Tibial nerve (tissue), 4 donors: ENCODE measurements at regions not wholly inside any gene's neighbourhood (a gene's known extent, or its start where the extent isn't known, plus 50 kb on each side); places are given as distances from the start of the nearest gene placed in this dataset.

Experiments
- DNase-seq, 2 donors: peaks; one replicate each; pipeline ENCODE4 v3.0.0-alpha.2; 2019; ENCODE audit warnings: low spot score in 2 of 2
- H3K27ac ChIP-seq, 4 donors: fragments of 200-600 bp; sonication (generic) in 3 of 4; one replicate each; pipeline ENCODE4 v1.5.1; 2017 to 2019; ENCODE audit warnings: mild to moderate bottlenecking in 1 of 4
- H3K27me3 ChIP-seq, 2 donors: fragments of 200-600 bp; sonication (generic) in 1 of 2; one replicate each; pipeline versions ENCODE4 v1.5.1 to v1.6.0; 2017 to 2019
- H3K36me3 ChIP-seq, 3 donors: fragments of 200-600 bp; sonication (generic); one replicate each; pipeline ENCODE4 v1.5.1; 2018 to 2019
- H3K4me1 ChIP-seq, 4 donors: fragments of 200-600 bp; sonication (generic) in 3 of 4; one replicate each; pipeline ENCODE4 v1.5.1; 2017 to 2019
- H3K4me3 ChIP-seq, 4 donors: fragments of 200-600 bp; sonication (generic) in 3 of 4; one replicate each; pipeline ENCODE4 v1.5.1; 2017 to 2019; ENCODE audit warnings: mild to moderate bottlenecking in 1 of 4, moderate library complexity in 1 of 4
- H3K9me3 ChIP-seq, 4 donors: fragments of 200-600 bp; sonication (generic) in 3 of 4; one replicate each; pipeline ENCODE4 v1.5.1; 2017 to 2019
- CTCF ChIP-seq, 5 experiments: fragments of 200-600 bp in 3 of 5; fragments of 450-650 bp in 2 of 5; sonication (generic) in 3 of 5; IDR thresholded peaks; one replicate each; pipeline ENCODE4 v1.5.1; 2016 to 2019; ENCODE audit warnings: antibody characterized with exemption in 5 of 5, mild to moderate bottlenecking in 3 of 5, moderate library complexity in 2 of 5
- EP300 ChIP-seq, 2 donors: sonication (generic); formaldehyde crosslinking; IDR thresholded peaks; one replicate each; pipeline ENCODE4 v1.6.1; 2017; ENCODE audit warnings: antibody characterized with exemption in 2 of 2, mild to moderate bottlenecking in 1 of 2
- POLR2A ChIP-seq, 2 donors: fragments of 450-650 bp; IDR thresholded peaks; one replicate each; pipeline ENCODE4 v1.6.1; 2017; ENCODE audit warnings: antibody characterized with exemption in 2 of 2, mild to moderate bottlenecking in 2 of 2, moderate library complexity in 2 of 2
- WGBS, 2 donors: methylation state at CpG; one replicate each; pipeline ENCODE4 v1.1.5; 2018; 5-methylcytosine and 5-hydroxymethylcytosine counted together

DNA sequence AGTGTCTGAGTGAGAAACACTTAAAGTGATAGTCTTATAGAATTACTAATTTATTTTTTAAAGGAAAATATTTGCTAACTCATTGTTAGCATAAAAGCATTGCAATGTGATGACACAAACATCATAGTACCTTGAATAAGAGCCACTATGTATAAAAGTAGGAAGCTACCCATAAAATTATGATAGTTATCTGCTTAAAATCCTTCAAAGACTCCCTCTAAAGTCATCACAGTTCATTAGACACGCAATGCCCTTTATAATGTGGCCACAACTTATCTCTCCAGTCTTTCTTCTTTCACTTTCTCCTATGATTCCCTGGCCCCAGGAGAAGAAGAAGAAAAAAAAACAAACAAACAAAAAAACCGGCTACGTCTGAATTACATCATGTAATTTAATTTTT is 1144.0 kb upstream of the NUDT12 start:
- Histone ChIP-seq H3K36me3 (no peaks in the 10 kb centered on the region), H3K4me1 (no peaks in the 10 kb centered on the region), H3K27ac (no peak overlapping the region), H3K9me3 (peaks cover 0 to 5% (median under 1%) of the 10 kb centered on the region in 4 donors), H3K27me3 (no peaks in the 10 kb centered on the region), H3K4me3 (no peak overlapping the region)
- TF ChIP-seq POLR2A (IDR thresholded peaks at IDR 0.05), result no peak
- 42 to 50% methylated on average over 3 of the region's 3 CpGs for WGBS, 2 donors
- DNase-seq, result no peak

DNA sequence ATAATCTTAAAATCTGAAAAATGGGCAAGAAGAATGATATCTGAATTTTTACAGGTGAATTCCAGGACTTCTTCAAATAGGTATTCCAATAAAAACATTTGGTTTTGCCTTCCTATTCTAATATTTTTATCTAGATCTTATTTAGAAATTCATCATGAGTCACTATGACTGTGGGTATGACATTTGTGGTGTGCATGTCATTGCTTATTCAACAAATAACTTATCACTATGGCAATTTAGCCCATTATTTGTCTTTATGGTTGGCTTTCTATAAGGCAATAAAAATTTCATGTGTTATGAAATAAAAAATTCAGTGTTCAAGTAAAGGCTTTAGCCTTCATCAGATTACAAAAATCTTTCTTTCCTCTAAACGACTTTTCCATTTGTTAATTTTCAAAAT is 1139.6 kb upstream of the NUDT12 start:
- TF ChIP-seq CTCF (IDR thresholded peaks at IDR 0.05) (no peak), EP300 (IDR thresholded peaks at IDR 0.05) (no peak), POLR2A (IDR thresholded peaks at IDR 0.05) (no peak)
- Histone ChIP-seq H3K27me3 (no peaks in the 10 kb centered on the region), H3K36me3 (no peaks in the 10 kb centered on the region), H3K27ac (no peak overlapping the region), H3K4me1 (no peaks in the 10 kb centered on the region), H3K9me3 (peaks cover 0 to 16% (median 0%) of the 10 kb centered on the region in 4 donors), H3K4me3 (no peak overlapping the region)
- DNase-seq, result no peak
- 76 to 80% methylated on average over 1 of the region's 1 CpG for WGBS, 2 donors

GRCh38 chr5:104699438-104699837 is 1136.8 kb upstream of the NUDT12 start:
- TF ChIP-seq EP300 (IDR thresholded peaks at IDR 0.05) (no peak), POLR2A (IDR thresholded peaks at IDR 0.05) (no peak), CTCF (IDR thresholded peaks at IDR 0.05) (no peak)
- no peak for DNase-seq
- 93 to 95% methylated on average over 2 of the region's 2 CpGs for WGBS, 2 donors

GRCh38 chr5:104661256-104661655 is 1098.7 kb upstream of the NUDT12 start:
- Histone ChIP-seq H3K27me3 (no peaks in the 10 kb centered on the region), H3K27ac (no peak overlapping the region), H3K9me3 (no peaks in the 10 kb centered on the region), H3K4me3 (no peak overlapping the region), H3K36me3 (no peaks in the 10 kb centered on the region), H3K4me1 (no peaks in the 10 kb centered on the region)
- 83 to 94% methylated on average over 1 of the region's 1 CpG for WGBS, 2 donors
- TF ChIP-seq CTCF (IDR thresholded peaks at IDR 0.05) (no peak), POLR2A (IDR thresholded peaks at IDR 0.05) (no peak), EP300 (IDR thresholded peaks at IDR 0.05) (no peak)
- DNase-seq, result no peak

More at GRCh38 chr5:104699438-104699837, 1136.8 kb upstream of the NUDT12 start:
- Histone ChIP-seq H3K36me3 (no peaks in the 10 kb centered on the region), H3K27me3 (no peaks in the 10 kb centered on the region), H3K4me1 (no peaks in the 10 kb centered on the region), H3K4me3 (no peak overlapping the region), H3K9me3 (peaks cover 0 to 16% (median 0%) of the 10 kb centered on the region in 4 donors), H3K27ac (no peak overlapping the region)

DNA sequence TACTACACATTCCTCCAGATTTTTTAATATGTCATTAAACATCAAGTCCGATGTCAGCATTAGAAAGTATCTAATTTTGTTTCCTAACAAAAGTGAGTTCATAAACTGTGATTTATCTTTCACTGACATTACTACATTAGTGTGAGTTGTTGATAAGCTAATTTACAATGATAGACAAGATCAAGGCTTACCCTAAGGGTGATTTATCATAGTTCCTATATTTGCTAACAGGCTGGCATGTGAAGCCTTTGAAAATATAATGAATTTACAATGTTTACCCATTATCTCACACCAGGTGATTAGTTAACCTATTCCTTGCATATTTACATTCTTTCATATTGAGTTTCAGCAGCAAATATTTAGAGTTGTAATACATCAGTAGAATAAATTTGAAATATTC is 1096.9 kb upstream of the NUDT12 start:
- H3K9me3 ChIP-seq, result peaks cover 0 to under 1% (median 0%) of the 10 kb centered on the region in 4 donors
- WGBS, 2 donors, result 81 to 89% methylated on average over 1 of the region's 1 CpG
- TF ChIP-seq EP300 (IDR thresholded peaks at IDR 0.05) (no peak), CTCF (IDR thresholded peaks at IDR 0.05) (no peak), POLR2A (IDR thresholded peaks at IDR 0.05) (no peak)
- DNase-seq, result no peak
- no peak overlapping the region for H3K27ac ChIP-seq
- no peaks in the 10 kb centered on the region for H3K36me3 ChIP-seq
- no peaks in the 10 kb centered on the region for H3K27me3 ChIP-seq
- H3K4me1 ChIP-seq, result no peaks in the 10 kb centered on the region
- H3K4me3 ChIP-seq, result no peak overlapping the region
